ENCODE measurements at regions not wholly inside any gene's neighbourhood (a gene's known extent, or its start where the extent isn't known, plus 50 kb on each side); places are given as distances from the start of the nearest gene placed in this dataset.

GRCh38 chr14:96617635-96618034, 115.5 kb downstream of the PAPOLA start:
- TF ChIP-seq SUZ12 (IDR thresholded peaks at IDR 0.05; ENCODE audit: extremely low read depth, insufficient read depth, insufficient read length) (no peak), ZNF274 (IDR thresholded peaks at IDR 0.05; ENCODE audit: low read depth, low read length) (no peak), YY1 (IDR thresholded peaks at IDR 0.05; ENCODE audit: insufficient read depth, insufficient read length) (no peak)
- no peaks in the 10 kb centered on the region for H3K36me3 ChIP-seq (ENCODE audit: insufficient read depth, insufficient read length, low read length)
- no peaks in the 10 kb centered on the region for H3K27me3 ChIP-seq (ENCODE audit: insufficient read depth, insufficient read length)
- H3K4me3 ChIP-seq (ENCODE audit: insufficient read length, low read depth): no peak overlapping the region
- DNase-seq (ENCODE audit: low read depth, low spot score): no peak
- H3K9me3 ChIP-seq (ENCODE audit: insufficient read depth, low read length): no peaks in the 10 kb centered on the region
- H3K9ac ChIP-seq (ENCODE audit: insufficient read length, low read depth): no peak overlapping the region
- peaks cover 3% of the 10 kb centered on the region for H3K4me1 ChIP-seq (ENCODE audit: insufficient read depth, insufficient read length)

DNA sequence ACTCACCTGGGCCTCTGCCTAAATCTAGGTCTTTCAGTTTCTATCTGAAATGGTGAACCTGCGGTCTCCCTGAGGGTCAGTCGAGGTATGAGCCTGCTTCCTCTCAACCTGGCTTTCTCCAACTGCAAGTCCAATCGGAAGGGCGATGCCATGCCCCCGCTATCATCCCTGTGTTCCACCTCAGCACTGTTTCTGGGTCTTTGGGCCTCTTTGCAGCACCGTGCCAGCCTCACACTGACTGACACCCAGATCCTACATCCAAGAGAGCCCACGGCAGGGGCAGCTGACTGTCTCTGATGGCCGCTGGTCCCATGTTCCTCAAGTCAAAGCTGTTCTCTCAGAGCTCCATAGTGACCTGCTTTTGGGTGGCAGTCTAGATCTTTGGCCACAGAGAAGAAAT, 120.7 kb downstream of the PAPOLA start:
- Histone ChIP-seq H3K4me1 (ENCODE audit: insufficient read depth, insufficient read length) (peaks cover 2% of the 10 kb centered on the region), H3K36me3 (ENCODE audit: insufficient read depth, insufficient read length, low read length) (no peaks in the 10 kb centered on the region), H3K9ac (ENCODE audit: insufficient read length, low read depth) (no peak overlapping the region), H3K27me3 (ENCODE audit: insufficient read depth, insufficient read length) (peaks cover 4% of the 10 kb centered on the region), H3K4me3 (ENCODE audit: insufficient read length, low read depth) (no peak overlapping the region), H3K9me3 (ENCODE audit: insufficient read depth, low read length) (no peaks in the 10 kb centered on the region)
- TF ChIP-seq SUZ12 (IDR thresholded peaks at IDR 0.05; ENCODE audit: extremely low read depth, insufficient read depth, insufficient read length) (no peak), ZNF274 (IDR thresholded peaks at IDR 0.05; ENCODE audit: low read depth, low read length) (no peak), YY1 (IDR thresholded peaks at IDR 0.05; ENCODE audit: insufficient read depth, insufficient read length) (no peak)
- DNase-seq (ENCODE audit: low read depth, low spot score): no peak

- H3K36me3 ChIP-seq (ENCODE audit: insufficient read depth, insufficient read length, low read length): no peaks in the 10 kb centered on the region
- DNase-seq (ENCODE audit: low read depth, low spot score): no peak
- H3K9ac ChIP-seq (ENCODE audit: insufficient read length, low read depth): no peak overlapping the region
- H3K9me3 ChIP-seq (ENCODE audit: insufficient read depth, low read length): no peaks in the 10 kb centered on the region
- H3K27me3 ChIP-seq (ENCODE audit: insufficient read depth, insufficient read length): peaks cover 4% of the 10 kb centered on the region
- H3K4me3 ChIP-seq (ENCODE audit: insufficient read length, low read depth): no peak overlapping the region
- peaks cover 2% of the 10 kb centered on the region for H3K4me1 ChIP-seq (ENCODE audit: insufficient read depth, insufficient read length)
- TF ChIP-seq SUZ12 (IDR thresholded peaks at IDR 0.05; ENCODE audit: extremely low read depth, insufficient read depth, insufficient read length): no peak
- no peak for TF ChIP-seq ZNF274 (IDR thresholded peaks at IDR 0.05; ENCODE audit: low read depth, low read length)
- TF ChIP-seq YY1 (IDR thresholded peaks at IDR 0.05; ENCODE audit: insufficient read depth, insufficient read length): no peak
Observed at GRCh38 chr14:96623676-96624484, 121.7 kb downstream of the PAPOLA start.

- TF ChIP-seq SUZ12 (IDR thresholded peaks at IDR 0.05; ENCODE audit: extremely low read depth, insufficient read depth, insufficient read length): no peak
- no peak for TF ChIP-seq YY1 (IDR thresholded peaks at IDR 0.05; ENCODE audit: insufficient read depth, insufficient read length)
- no peak for TF ChIP-seq ZNF274 (IDR thresholded peaks at IDR 0.05; ENCODE audit: low read depth, low read length)
Observed at GRCh38 chr14:96624661-96625425, 122.7 kb downstream of the PAPOLA start.

GRCh38 chr14:96625426-96625985, 123.3 kb downstream of the PAPOLA start:
- Histone ChIP-seq H3K4me1 (ENCODE audit: insufficient read depth, insufficient read length) (peaks cover 2% of the 10 kb centered on the region), H3K27me3 (ENCODE audit: insufficient read depth, insufficient read length) (peaks cover 4% of the 10 kb centered on the region), H3K36me3 (ENCODE audit: insufficient read depth, insufficient read length, low read length) (no peaks in the 10 kb centered on the region), H3K9me3 (ENCODE audit: insufficient read depth, low read length) (peaks cover 7% of the 10 kb centered on the region; the same call in 1 of the 2 replicates), H3K9ac (ENCODE audit: insufficient read length, low read depth) (no peak overlapping the region), H3K4me3 (ENCODE audit: insufficient read length, low read depth) (no peak overlapping the region)
- no peak for DNase-seq (ENCODE audit: low read depth, low spot score)
- TF ChIP-seq ZNF274 (IDR thresholded peaks at IDR 0.05; ENCODE audit: low read depth, low read length) (no peak), YY1 (IDR thresholded peaks at IDR 0.05; ENCODE audit: insufficient read depth, insufficient read length) (no peak), SUZ12 (IDR thresholded peaks at IDR 0.05; ENCODE audit: extremely low read depth, insufficient read depth, insufficient read length) (no peak)

More at GRCh38 chr14:96624661-96625425, 122.7 kb downstream of the PAPOLA start:
- peaks cover 4% of the 10 kb centered on the region for H3K27me3 ChIP-seq (ENCODE audit: insufficient read depth, insufficient read length)
- peaks cover 2% of the 10 kb centered on the region for H3K4me1 ChIP-seq (ENCODE audit: insufficient read depth, insufficient read length)
- DNase-seq (ENCODE audit: low read depth, low spot score): no peak
- no peak overlapping the region for H3K9ac ChIP-seq (ENCODE audit: insufficient read length, low read depth)
- H3K4me3 ChIP-seq (ENCODE audit: insufficient read length, low read depth): no peak overlapping the region
- H3K36me3 ChIP-seq (ENCODE audit: insufficient read depth, insufficient read length, low read length): no peaks in the 10 kb centered on the region
- H3K9me3 ChIP-seq (ENCODE audit: insufficient read depth, low read length): peaks cover 2% of the 10 kb centered on the region; the same call in 1 of the 2 replicates

DNA sequence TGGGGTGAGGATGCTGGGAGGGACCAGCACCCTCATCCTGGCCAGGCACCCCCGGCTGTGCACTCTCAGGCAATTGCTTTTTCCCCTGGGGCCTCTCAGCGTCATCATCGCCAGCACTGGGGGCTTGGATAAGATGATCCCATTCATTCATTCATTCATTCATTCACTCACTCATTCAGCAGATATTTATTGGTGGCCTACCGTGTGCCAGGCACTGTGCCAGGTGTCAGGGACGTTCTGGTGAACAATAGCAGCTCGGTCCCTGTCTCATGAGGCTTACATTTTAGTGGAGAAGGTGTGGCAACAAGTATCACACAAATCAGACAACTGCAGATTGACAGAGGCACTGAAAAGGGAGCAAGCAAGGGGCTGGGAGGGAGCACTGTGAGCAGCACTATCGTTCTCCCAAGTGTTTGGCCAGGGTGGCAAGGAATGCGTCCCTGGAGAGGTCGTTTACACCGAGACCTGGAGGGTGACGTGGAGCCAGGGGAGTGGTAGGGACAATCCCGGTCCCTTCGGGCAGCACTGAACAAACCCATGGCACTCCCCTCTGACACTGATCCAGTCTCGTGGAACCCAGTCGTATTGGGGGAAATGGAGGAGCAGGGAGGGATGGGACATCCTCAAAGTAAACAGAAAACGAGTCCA, 124.1 kb downstream of the PAPOLA start:
- H3K27me3 ChIP-seq (ENCODE audit: insufficient read depth, insufficient read length): peaks cover 4% of the 10 kb centered on the region
- H3K36me3 ChIP-seq (ENCODE audit: insufficient read depth, insufficient read length, low read length): no peaks in the 10 kb centered on the region
- no peak overlapping the region for H3K4me3 ChIP-seq (ENCODE audit: insufficient read length, low read depth)
- H3K9ac ChIP-seq (ENCODE audit: insufficient read length, low read depth): no peak overlapping the region
- peaks cover 2% of the 10 kb centered on the region for H3K4me1 ChIP-seq (ENCODE audit: insufficient read depth, insufficient read length)
- DNase-seq (ENCODE audit: low read depth, low spot score): no peak
- H3K9me3 ChIP-seq (ENCODE audit: insufficient read depth, low read length): peaks cover 7% of the 10 kb centered on the region; the same call in 1 of the 2 replicates
- TF ChIP-seq YY1 (IDR thresholded peaks at IDR 0.05; ENCODE audit: insufficient read depth, insufficient read length) (no peak), ZNF274 (IDR thresholded peaks at IDR 0.05; ENCODE audit: low read depth, low read length) (no peak), SUZ12 (IDR thresholded peaks at IDR 0.05; ENCODE audit: extremely low read depth, insufficient read depth, insufficient read length) (no peak)
